ENCODE measurements at regions not wholly inside any gene's neighbourhood (a gene's known extent, or its start where the extent isn't known, plus 50 kb on each side); places are given as distances from the start of the nearest gene placed in this dataset.

GRCh38 chr1:101290922-101291561 is 54.2 kb downstream of the S1PR1 start:
- Histone ChIP-seq H2AFZ (ENCODE audit: low read depth, low read length) (no peak overlapping the region), H3K9me3 (ENCODE audit: low read length) (no peaks in the 10 kb centered on the region), H3K4me1 (ENCODE audit: insufficient read depth, low read length) (peaks cover 4% of the 10 kb centered on the region), H3K4me3 (ENCODE audit: low read length) (no peak overlapping the region), H3K36me3 (ENCODE audit: insufficient read depth, low read length) (no peaks in the 10 kb centered on the region), H3K27me3 (ENCODE audit: insufficient read depth, low read length) (no peaks in the 10 kb centered on the region)

GRCh38 chr1:101291562-101292380 is 55.0 kb downstream of the S1PR1 start:
- no peak overlapping the region for H3K4me3 ChIP-seq (ENCODE audit: low read length)
- H3K9me3 ChIP-seq (ENCODE audit: low read length), result no peaks in the 10 kb centered on the region
- H3K36me3 ChIP-seq (ENCODE audit: insufficient read depth, low read length), result no peaks in the 10 kb centered on the region
- no peaks in the 10 kb centered on the region for H3K4me1 ChIP-seq (ENCODE audit: insufficient read depth, low read length)
- H3K27me3 ChIP-seq (ENCODE audit: insufficient read depth, low read length), result no peaks in the 10 kb centered on the region
- H2AFZ ChIP-seq (ENCODE audit: low read depth, low read length), result no peak overlapping the region

GRCh38 chr1:101293461-101294051 is 56.7 kb downstream of the S1PR1 start:
- Histone ChIP-seq H3K4me1 (ENCODE audit: insufficient read depth, low read length) (no peaks in the 10 kb centered on the region), H3K4me3 (ENCODE audit: low read length) (no peak overlapping the region), H3K36me3 (ENCODE audit: insufficient read depth, low read length) (no peaks in the 10 kb centered on the region), H3K9me3 (ENCODE audit: low read length) (no peaks in the 10 kb centered on the region), H2AFZ (ENCODE audit: low read depth, low read length) (no peak overlapping the region), H3K27me3 (ENCODE audit: insufficient read depth, low read length) (no peaks in the 10 kb centered on the region)

- Histone ChIP-seq H2AFZ (ENCODE audit: low read depth, low read length) (no peak overlapping the region), H3K4me1 (ENCODE audit: insufficient read depth, low read length) (no peaks in the 10 kb centered on the region)
Observed at GRCh38 chr1:101295209-101295608, 58.4 kb downstream of the S1PR1 start.

GRCh38 chr1:101298663-101299062 is 61.8 kb downstream of the S1PR1 start:
- H2AFZ ChIP-seq (ENCODE audit: low read depth, low read length), result no peak overlapping the region
- no peak overlapping the region for H3K4me3 ChIP-seq (ENCODE audit: low read length)
- peaks cover 21% of the 10 kb centered on the region for H3K4me1 ChIP-seq (ENCODE audit: insufficient read depth, low read length)
- H3K9me3 ChIP-seq (ENCODE audit: low read length), result no peaks in the 10 kb centered on the region
- H3K36me3 ChIP-seq (ENCODE audit: insufficient read depth, low read length), result no peaks in the 10 kb centered on the region
- H3K27me3 ChIP-seq (ENCODE audit: insufficient read depth, low read length), result no peaks in the 10 kb centered on the region

More at GRCh38 chr1:101295209-101295608, 58.4 kb downstream of the S1PR1 start:
- Histone ChIP-seq H3K4me3 (ENCODE audit: low read length) (no peak overlapping the region), H3K9me3 (ENCODE audit: low read length) (no peaks in the 10 kb centered on the region), H3K27me3 (ENCODE audit: insufficient read depth, low read length) (no peaks in the 10 kb centered on the region), H3K36me3 (ENCODE audit: insufficient read depth, low read length) (no peaks in the 10 kb centered on the region)

- Histone ChIP-seq H3K4me1 (ENCODE audit: insufficient read depth, low read length) (peaks cover 26% of the 10 kb centered on the region), H2AFZ (ENCODE audit: low read depth, low read length) (no peak overlapping the region), H3K36me3 (ENCODE audit: insufficient read depth, low read length) (no peaks in the 10 kb centered on the region), H3K27me3 (ENCODE audit: insufficient read depth, low read length) (no peaks in the 10 kb centered on the region), H3K9me3 (ENCODE audit: low read length) (no peaks in the 10 kb centered on the region), H3K4me3 (ENCODE audit: low read length) (no peak overlapping the region)
Observed at GRCh38 chr1:101299141-101299540, 62.3 kb downstream of the S1PR1 start.

- no peaks in the 10 kb centered on the region for H3K9me3 ChIP-seq (ENCODE audit: low read length)
- H3K36me3 ChIP-seq (ENCODE audit: insufficient read depth, low read length), result no peaks in the 10 kb centered on the region
- no peaks in the 10 kb centered on the region for H3K27me3 ChIP-seq (ENCODE audit: insufficient read depth, low read length)
- peaks cover 28% of the 10 kb centered on the region for H3K4me1 ChIP-seq (ENCODE audit: insufficient read depth, low read length)
- no peak overlapping the region for H3K4me3 ChIP-seq (ENCODE audit: low read length)
- no peak overlapping the region for H2AFZ ChIP-seq (ENCODE audit: low read depth, low read length)
Observed at GRCh38 chr1:101299710-101300109, 62.9 kb downstream of the S1PR1 start.

- H3K4me1 ChIP-seq (ENCODE audit: insufficient read depth, low read length), result peaks cover 28% of the 10 kb centered on the region
- H3K27me3 ChIP-seq (ENCODE audit: insufficient read depth, low read length), result no peaks in the 10 kb centered on the region
- no peaks in the 10 kb centered on the region for H3K9me3 ChIP-seq (ENCODE audit: low read length)
- H3K36me3 ChIP-seq (ENCODE audit: insufficient read depth, low read length), result no peaks in the 10 kb centered on the region
- H2AFZ ChIP-seq (ENCODE audit: low read depth, low read length), result no peak overlapping the region
- H3K4me3 ChIP-seq (ENCODE audit: low read length), result no peak overlapping the region
Observed at GRCh38 chr1:101300916-101301315, 64.1 kb downstream of the S1PR1 start.

GRCh38 chr1:101301446-101302057 is 64.7 kb downstream of the S1PR1 start:
- no peaks in the 10 kb centered on the region for H3K9me3 ChIP-seq (ENCODE audit: low read length)
- H3K27me3 ChIP-seq (ENCODE audit: insufficient read depth, low read length), result no peaks in the 10 kb centered on the region
- H3K4me3 ChIP-seq (ENCODE audit: low read length), result no peak overlapping the region
- no peak overlapping the region for H2AFZ ChIP-seq (ENCODE audit: low read depth, low read length)
- peaks cover 28% of the 10 kb centered on the region for H3K4me1 ChIP-seq (ENCODE audit: insufficient read depth, low read length)
- no peaks in the 10 kb centered on the region for H3K36me3 ChIP-seq (ENCODE audit: insufficient read depth, low read length)

GRCh38 chr1:101302831-101303511 is 66.2 kb downstream of the S1PR1 start:
- H3K27me3 ChIP-seq (ENCODE audit: insufficient read depth, low read length), result no peaks in the 10 kb centered on the region
- H3K4me3 ChIP-seq (ENCODE audit: low read length), result no peak overlapping the region
- H2AFZ ChIP-seq (ENCODE audit: low read depth, low read length), result no peak overlapping the region
- no peaks in the 10 kb centered on the region for H3K36me3 ChIP-seq (ENCODE audit: insufficient read depth, low read length)
- H3K9me3 ChIP-seq (ENCODE audit: low read length), result no peaks in the 10 kb centered on the region
- H3K4me1 ChIP-seq (ENCODE audit: insufficient read depth, low read length), result peaks cover 34% of the 10 kb centered on the region

GRCh38 chr1:101307985-101308689 is 71.3 kb downstream of the S1PR1 start:
- Histone ChIP-seq H3K27me3 (ENCODE audit: insufficient read depth, low read length) (no peaks in the 10 kb centered on the region), H3K4me3 (ENCODE audit: low read length) (no peak overlapping the region), H3K4me1 (ENCODE audit: insufficient read depth, low read length) (peaks cover 44% of the 10 kb centered on the region), H3K36me3 (ENCODE audit: insufficient read depth, low read length) (no peaks in the 10 kb centered on the region), H2AFZ (ENCODE audit: low read depth, low read length) (no peak overlapping the region), H3K9me3 (ENCODE audit: low read length) (no peaks in the 10 kb centered on the region)

- Histone ChIP-seq H3K36me3 (ENCODE audit: insufficient read depth, low read length) (no peaks in the 10 kb centered on the region), H3K4me1 (ENCODE audit: insufficient read depth, low read length) (peaks cover 37% of the 10 kb centered on the region), H3K9me3 (ENCODE audit: low read length) (no peaks in the 10 kb centered on the region), H3K4me3 (ENCODE audit: low read length) (peak overlapping the region; percentile 18), H2AFZ (ENCODE audit: low read depth, low read length) (no peak overlapping the region), H3K27me3 (ENCODE audit: insufficient read depth, low read length) (no peaks in the 10 kb centered on the region)
Observed at GRCh38 chr1:101308935-101309333, 72.1 kb downstream of the S1PR1 start.
